ENCODE measurements at regions not wholly inside any gene's neighbourhood (a gene's known extent, or its start where the extent isn't known, plus 50 kb on each side); places are given as distances from the start of the nearest gene placed in this dataset. TPM values are rescaled to one million over a fixed set of nuclear protein-coding genes. Genes with fewer than 3 reads are reported as not detected.
"Not testable (repeated sequence)": the region's sequence is repeated elsewhere in the genome, so short reads cannot be mapped to it uniquely, and the experiment has no call there.

GRCh38 chrX:12076046-12076445 is 62.2 kb upstream of the FRMPD4 start:
- no peak for DNase-seq (ENCODE audit: low read depth in 4 of 6, low spot score in 6 of 6)
- Histone ChIP-seq H3K36me3 (ENCODE audit: control insufficient read depth, insufficient read depth, low read length) (no peaks in the 10 kb centered on the region), H3K27ac (ENCODE audit: low read depth, low read length) (no peak overlapping the region), H3K4me3 (ENCODE audit: low read depth, low read length) (no peak overlapping the region), H3K9me3 (ENCODE audit: control insufficient read depth, insufficient read depth, low read length) (no peaks in the 10 kb centered on the region), H3K4me1 (ENCODE audit: control insufficient read depth, insufficient read depth, low read length) (no peaks in the 10 kb centered on the region), H3K27me3 (ENCODE audit: control insufficient read depth, insufficient read depth, low read length) (peaks cover 12% of the 10 kb centered on the region)
- 0% methylated on average over 1 of the region's 5 CpGs for WGBS (ENCODE audit: insufficient coverage)

- Histone ChIP-seq H3K4me1 (ENCODE audit: control insufficient read depth, insufficient read depth, low read length) (no peaks in the 10 kb centered on the region), H3K27me3 (ENCODE audit: control insufficient read depth, insufficient read depth, low read length) (peaks cover 8% of the 10 kb centered on the region), H3K36me3 (ENCODE audit: control insufficient read depth, insufficient read depth, low read length) (no peaks in the 10 kb centered on the region), H3K27ac (ENCODE audit: low read depth, low read length) (no peak overlapping the region), H3K4me3 (ENCODE audit: low read depth, low read length) (no peak overlapping the region), H3K9me3 (ENCODE audit: control insufficient read depth, insufficient read depth, low read length) (peaks cover 4% of the 10 kb centered on the region)
- no CpG with 5 or more reads among the region's 1 CpG for WGBS (ENCODE audit: insufficient coverage)
- peak in 3 of 6 donors; percentile 6 to 77 (median 40) for DNase-seq (ENCODE audit: low read depth in 4 of 6, low spot score in 6 of 6)
These were observed 58.0 kb upstream of the FRMPD4 start for GRCh38 chrX:12080265-12080664.

- not testable (repeated sequence) for DNase-seq (ENCODE audit: low read depth in 4 of 6, low spot score in 6 of 6); H3K4me3 ChIP-seq (ENCODE audit: low read depth, low read length); H3K36me3 ChIP-seq (ENCODE audit: control insufficient read depth, insufficient read depth, low read length); H3K27me3 ChIP-seq (ENCODE audit: control insufficient read depth, insufficient read depth, low read length); H3K27ac ChIP-seq (ENCODE audit: low read depth, low read length); H3K4me1 ChIP-seq (ENCODE audit: control insufficient read depth, insufficient read depth, low read length); H3K9me3 ChIP-seq (ENCODE audit: control insufficient read depth, insufficient read depth, low read length)
- 88% methylated on average over 2 of the region's 2 CpGs for WGBS (ENCODE audit: insufficient coverage)
These were observed 55.3 kb upstream of the FRMPD4 start for GRCh38 chrX:12082959-12083358.

Small RNAs in the stretch of these regions (small RNA-seq; reads per million reads assigned to genes)
- gene RF00019 (ENCODE audit: low replicate concordance): not detected

Measured in spinal cord (tissue), 10 donors.